Endothelial cell of umbilical vein (primary cell): ENCODE measurements at regions not wholly inside any gene's neighbourhood (a gene's known extent, or its start where the extent isn't known, plus 50 kb on each side); places are given as distances from the start of the nearest gene placed in this dataset.

ENCODE experiments used
- BruUV-seq: library from RNA; stranded (reverse); fragments of 400-500 nt; replicated peaks from 2 replicates; lab custom pipeline; 2021; lab: Mats Ljungman, UMichigan
- CTCF ChIA-PET: fragments of 300-600, 350-600 bp; sonication (Branson Sonifier 250); formaldehyde crosslinking; loops from one replicate; lab custom pipeline; 2021; ENCODE audit warnings: antibody characterized with exemption, inconsistent platforms; lab: Charles Lee
- POLR2A ChIA-PET: fragments of 300-600, 350-600 bp; sonication (Branson Sonifier 250); formaldehyde crosslinking; loops from one replicate; lab custom pipeline; 2021; ENCODE audit warnings: antibody characterized with exemption, inconsistent platforms; lab: Charles Lee
- DNase-seq: peaks from one replicate; pipeline ENCODE4 v3.0.0-alpha.2; 2011; ENCODE audit warnings: low read depth, low spot score
- FAIRE-seq: peaks from 2 replicates; lab custom pipeline; 2011; peaks lifted over from hg19 to GRCh38; lab: Jason Lieb, UNC
- H2AFZ ChIP-seq: 2 replicates; pipeline ENCODE4 v1.6.0; 2012; ENCODE audit warnings: low read depth, low read length, control low read depth, inconsistent platforms
- H3K27ac ChIP-seq: 2 replicates; pipeline ENCODE4 v1.5.1; 2011; ENCODE audit warnings: low read depth, mild to moderate bottlenecking, control low read depth, low read length, moderate library complexity; ENCODE audit not compliant: insufficient read depth
- H3K27me3 ChIP-seq, 2 experiments: 2 replicates each; pipeline versions ENCODE4 v1.6.0 to v1.6.1; 2011; ENCODE audit warnings: low read length in 2 of 2, mixed read lengths in 1 of 2; ENCODE audit not compliant: control insufficient read depth in 2 of 2, insufficient read depth in 2 of 2
- H3K36me3 ChIP-seq, 2 experiments: 2 replicates in 1 of 2; 3 replicates in 1 of 2; pipeline ENCODE4 v1.5.1; 2011; ENCODE audit warnings: low read length in 2 of 2, mild to moderate bottlenecking in 1 of 2, moderate library complexity in 1 of 2; ENCODE audit not compliant: control insufficient read depth in 2 of 2, insufficient read depth in 2 of 2; ENCODE audit errors: extremely low read depth in 1 of 2
- H3K4me1 ChIP-seq: 3 replicates; pipeline ENCODE4 v1.5.1; 2011; ENCODE audit warnings: mild to moderate bottlenecking, low read length; ENCODE audit not compliant: control insufficient read depth, insufficient read depth; ENCODE audit errors: extremely low read depth
- H3K4me2 ChIP-seq: 2 replicates; pipeline ENCODE4 v1.6.1; 2011; ENCODE audit warnings: low read length, control low read depth, mixed read lengths; ENCODE audit not compliant: insufficient read depth
- H3K4me3 ChIP-seq, 3 experiments: fragments of 200-600 bp in 1 of 3; sonication (generic), shearing (Covaris generic) in 1 of 3; replicated peaks in 1 of 3; 2 replicates each; pipeline ENCODE4 v1.5.1; 2011 to 2016; ENCODE audit warnings: control low read depth in 3 of 3, low read length in 3 of 3, mild to moderate bottlenecking in 2 of 3, inconsistent platforms in 1 of 3, low read depth in 1 of 3, moderate library complexity in 1 of 3; ENCODE audit not compliant: insufficient read depth in 1 of 3
- H3K79me2 ChIP-seq: 2 replicates; pipeline ENCODE4 v1.6.0; 2012; ENCODE audit warnings: low read length, inconsistent platforms; ENCODE audit not compliant: control insufficient read depth, insufficient read depth
- H3K9ac ChIP-seq: replicated peaks from 2 replicates; pipeline ENCODE3; 2011; ENCODE audit warnings: low read length, control low read depth; ENCODE audit not compliant: insufficient read depth; ENCODE audit errors: extremely low read depth
- H3K9me1 ChIP-seq: replicated peaks from 3 replicates; pipeline ENCODE4 v1.6.0; 2011; ENCODE audit warnings: mild to moderate bottlenecking, low read length; ENCODE audit not compliant: control insufficient read depth, insufficient read depth; ENCODE audit errors: extremely low read depth
- H3K9me3 ChIP-seq: replicated peaks from 2 replicates; pipeline ENCODE4 v1.5.1; 2012; ENCODE audit warnings: low read length, inconsistent platforms; ENCODE audit not compliant: control insufficient read depth, insufficient read depth
- H4K20me1 ChIP-seq: replicated peaks from 2 replicates; pipeline ENCODE3; 2011; ENCODE audit warnings: mild to moderate bottlenecking, low read length; ENCODE audit not compliant: control insufficient read depth, insufficient read depth; ENCODE audit errors: extremely low read depth
- CTCF ChIP-seq, 2 donors: IDR thresholded peaks; 1 replicate in 1 of 2; 2 replicates in 1 of 2; pipeline ENCODE4 v1.5.1; 2011; ENCODE audit warnings: low read length in 2 of 2, mild to moderate bottlenecking in 2 of 2, moderate library complexity in 2 of 2, control low read depth in 1 of 2, inconsistent platforms in 1 of 2, low read depth in 1 of 2; ENCODE audit not compliant: insufficient read depth in 1 of 2; ENCODE audit errors: extremely low read depth in 1 of 2
- EZH2 ChIP-seq: IDR thresholded peaks from 2 replicates; pipeline ENCODE4 v1.6.1; 2012; ENCODE audit warnings: borderline replicate concordance, low read depth, mild to moderate bottlenecking, moderate library complexity, low read length, inconsistent platforms; ENCODE audit not compliant: severe bottlenecking
- FOS ChIP-seq: IDR thresholded peaks from 2 replicates; pipeline ENCODE4 v1.6.1; 2011; ENCODE audit warnings: mild to moderate bottlenecking, low read length, moderate library complexity, borderline replicate concordance; ENCODE audit not compliant: insufficient read depth
- GATA2 ChIP-seq: IDR thresholded peaks from 2 replicates; pipeline ENCODE4 v1.7.0; 2011; ENCODE audit warnings: low read depth, mild to moderate bottlenecking, moderate library complexity, mixed read lengths, low read length; ENCODE audit not compliant: insufficient read length, insufficient read depth
- JUN ChIP-seq: IDR thresholded peaks from 2 replicates; pipeline ENCODE4 v1.6.1; 2011; ENCODE audit warnings: borderline replicate concordance, low read depth; ENCODE audit not compliant: insufficient read length, insufficient read depth
- MAX ChIP-seq: IDR thresholded peaks from 2 replicates; pipeline ENCODE4 v1.6.1; 2011; ENCODE audit not compliant: insufficient read depth, insufficient read length
- MYC ChIP-seq: IDR thresholded peaks from one replicate; pipeline ENCODE4 v1.6.1; 2011; ENCODE audit warnings: mild to moderate bottlenecking, low read depth, low read length
- POLR2A ChIP-seq: IDR thresholded peaks from 2 replicates; pipeline ENCODE4 v1.6.1; 2012; ENCODE audit warnings: low read depth, mild to moderate bottlenecking, control low read depth, low read length
- POLR2AphosphoS5 ChIP-seq: IDR thresholded peaks from 2 replicates; pipeline ENCODE4 v1.6.1; 2012; ENCODE audit warnings: low read depth, mild to moderate bottlenecking, control low read depth, low read length, moderate library complexity; ENCODE audit not compliant: insufficient read depth
- dilution Hi-C: fragments of 300-500 bp; cut with MboI; formaldehyde crosslinking; loops from one replicate; pipeline ENCODE4 v1.15.0; 2019; ENCODE audit warnings: low sequenced_read_pairs; ENCODE audit not compliant: extremely low pct_ligation_motif_present
- intact Hi-C: fragments of 100-400 bp; cut with micrococcal nuclease; formaldehyde crosslinking; loops from one replicate; pipeline ENCODE4 v1.10.0; 2022

GRCh38 chr15:100824211-100824610 is 55.4 kb upstream of the ALDH1A3 start:
- Histone ChIP-seq H3K79me2 (no peaks in the 10 kb centered on the region), H3K9me1 (no peaks in the 10 kb centered on the region), H3K9ac (no peak overlapping the region), H3K9me3 (no peaks in the 10 kb centered on the region), H4K20me1 (no peaks in the 10 kb centered on the region), H3K4me2 (no peak overlapping the region), H3K36me3 (no peaks in the 10 kb centered on the region), H3K27me3 (peaks cover 0 to 2% of the 10 kb centered on the region in 2 experiments), H2AFZ (no peak overlapping the region), H3K4me3 (no peak overlapping the region), H3K4me1 (peaks cover 3% of the 10 kb centered on the region), H3K27ac (no peak overlapping the region)
- intact Hi-C loops (no loop called here), dilution Hi-C loops (no loop called here)
- ChIA-PET POLR2A (no interaction called here), CTCF (no interaction called here)
- peak; percentile 17 for TF ChIP-seq GATA2
- TF ChIP-seq FOS, result no peak
- no peak for TF ChIP-seq POLR2AphosphoS5
- FAIRE-seq (no peak), DNase-seq (peak; percentile 4)
- no TSS peak for BruUV-seq

GRCh38 chr15:100829457-100829856 is 50.2 kb upstream of the ALDH1A3 start:
- intact Hi-C loops, result no loop called here
- TF ChIP-seq MYC (no peak), POLR2A (no peak), JUN (no peak), CTCF (IDR thresholded peaks at IDR 0.05; ENCODE audit: extremely low read depth in 1 of 2, insufficient read depth in 1 of 2, low read depth in 1 of 2, low read length in 2 of 2) (no peak), GATA2 (no peak), POLR2AphosphoS5 (no peak), FOS (no peak), EZH2 (no peak), MAX (no peak)
- no peak overlapping the region for H2AFZ ChIP-seq
- no peaks in the 10 kb centered on the region for H3K4me1 ChIP-seq
- dilution Hi-C loops, result no loop called here
- no TSS peak for BruUV-seq
- CTCF ChIA-PET, result interaction anchor here (1.9 kb wide), 1 partner anchor 44 kb away, joined by 4 read pairs; no protein-coding TSS in a partner anchor
- H3K27me3 ChIP-seq, result no peaks in the 10 kb centered on the region
- FAIRE-seq, result no peak
- no peaks in the 10 kb centered on the region for H3K9me3 ChIP-seq
- H3K36me3 ChIP-seq, result no peaks in the 10 kb centered on the region
- no peaks in the 10 kb centered on the region for H4K20me1 ChIP-seq
- H3K4me2 ChIP-seq, result no peak overlapping the region
- no peak overlapping the region for H3K27ac ChIP-seq
- POLR2A ChIA-PET, result no interaction called here
- no peaks in the 10 kb centered on the region for H3K9me1 ChIP-seq
- no peak for DNase-seq
- no peak overlapping the region for H3K9ac ChIP-seq
- no peaks in the 10 kb centered on the region for H3K79me2 ChIP-seq
- no peak overlapping the region for H3K4me3 ChIP-seq
